ENCODE measurements at regions not wholly inside any gene's neighbourhood (a gene's known extent, or its start where the extent isn't known, plus 50 kb on each side); places are given as distances from the start of the nearest gene placed in this dataset.

- Histone ChIP-seq H3K4me3 (no peak overlapping the region), H3K79me2 (ENCODE audit: control insufficient read depth, insufficient read depth, low read length) (no peaks in the 10 kb centered on the region), H3K9ac (ENCODE audit: control insufficient read depth, insufficient read depth, low read length) (no peak overlapping the region), H3K27ac (ENCODE audit: control insufficient read depth, insufficient read depth) (no peak overlapping the region), H3K27me3 (replicated peaks in 1 of 2; ENCODE audit: control insufficient read depth in 2 of 2, insufficient read depth in 2 of 2, low read length in 1 of 2) (no peaks in the 10 kb centered on the region), H3K4me2 (ENCODE audit: control insufficient read depth, insufficient read depth) (no peak overlapping the region), H3K36me3 (ENCODE audit: control insufficient read depth in 2 of 2, insufficient read depth in 2 of 2, low read length in 1 of 2) (no peaks in the 10 kb centered on the region), H2AFZ (ENCODE audit: control insufficient read depth, low read depth, low read length) (no peak overlapping the region), H3K9me3 (replicated peaks; ENCODE audit: control insufficient read depth, insufficient read depth, low read length) (no peaks in the 10 kb centered on the region; the same call in 2 of the 3 replicates), H4K20me1 (ENCODE audit: control insufficient read depth, insufficient read depth) (no peaks in the 10 kb centered on the region), H3K4me1 (ENCODE audit: control insufficient read depth, insufficient read depth, low read length) (no peaks in the 10 kb centered on the region)
- POLR2A ChIA-PET, result no interaction called here
- DNase-seq (ENCODE audit: low read depth, low spot score) (no peak), FAIRE-seq (no peak), ATAC-seq (no peak)
- 77% methylated on average over 10 of the region's 10 CpGs for WGBS (ENCODE audit: insufficient coverage, insufficient replicate concordance, low lambda C conversion rate, missing lambda C conversion rate)
- in situ Hi-C loops (cut with MboI) (no loop called here), intact Hi-C loops (cut with micrococcal nuclease; ENCODE audit: unreplicated experiment) (no loop called here)
- no peak for TF ChIP-seq MLLT1 (IDR thresholded peaks at IDR 0.05)
- no peak for TF ChIP-seq HDAC6 (IDR thresholded peaks at IDR 0.05; ENCODE audit: unreplicated experiment)
- TF ChIP-seq SMC3 (IDR thresholded peaks at IDR 0.05; ENCODE audit: borderline replicate concordance, low read length), result no peak
- CTCF ChIA-PET, result no interaction called here
- no TSS peak for BruUV-seq (replicated peaks)
- RAD21 ChIA-PET (ENCODE audit: unreplicated experiment), result no interaction called here
- SMC1A ChIA-PET (ENCODE audit: uncharacterized antibody, unreplicated experiment), result no interaction called here
These were observed 202.6 kb upstream of the PPP2R2D start for GRCh38 chr10:131698232-131698631.

- H3K79me2 ChIP-seq (ENCODE audit: control insufficient read depth, insufficient read depth, low read length), result no peaks in the 10 kb centered on the region
- intact Hi-C loops (cut with micrococcal nuclease; ENCODE audit: unreplicated experiment), result no loop called here
- H2AFZ ChIP-seq (ENCODE audit: control insufficient read depth, low read depth, low read length), result no peak overlapping the region
- no peak for DNase-seq (ENCODE audit: low read depth, low spot score)
- H3K4me2 ChIP-seq (ENCODE audit: control insufficient read depth, insufficient read depth), result no peak overlapping the region
- 28% methylated on average over 12 of the region's 12 CpGs for WGBS (ENCODE audit: insufficient coverage, insufficient replicate concordance, low lambda C conversion rate, missing lambda C conversion rate)
- ChIA-PET CTCF (no interaction called here), POLR2A (no interaction called here), RAD21 (ENCODE audit: unreplicated experiment) (no interaction called here), SMC1A (ENCODE audit: uncharacterized antibody, unreplicated experiment) (no interaction called here)
- no peaks in the 10 kb centered on the region for H3K4me1 ChIP-seq (ENCODE audit: control insufficient read depth, insufficient read depth, low read length)
- H3K4me3 ChIP-seq, result no peak overlapping the region
- FAIRE-seq, result no peak
- ATAC-seq, result no peak
- no peak overlapping the region for H3K9ac ChIP-seq (ENCODE audit: control insufficient read depth, insufficient read depth, low read length)
- H3K36me3 ChIP-seq (ENCODE audit: control insufficient read depth in 2 of 2, insufficient read depth in 2 of 2, low read length in 1 of 2), result no peaks in the 10 kb centered on the region
- H3K27me3 ChIP-seq (replicated peaks in 1 of 2; ENCODE audit: control insufficient read depth in 2 of 2, insufficient read depth in 2 of 2, low read length in 1 of 2), result no peaks in the 10 kb centered on the region
- no peaks in the 10 kb centered on the region for H4K20me1 ChIP-seq (ENCODE audit: control insufficient read depth, insufficient read depth)
- no TSS peak for BruUV-seq (replicated peaks)
- no peak overlapping the region for H3K27ac ChIP-seq (ENCODE audit: control insufficient read depth, insufficient read depth)
- in situ Hi-C loops (cut with MboI), result no loop called here
- no peaks in the 10 kb centered on the region; the same call in 2 of the 3 replicates for H3K9me3 ChIP-seq (replicated peaks; ENCODE audit: control insufficient read depth, insufficient read depth, low read length)
- no peak for TF ChIP-seq ATF7 (IDR thresholded peaks at IDR 0.05; ENCODE audit: low read depth)
- TF ChIP-seq NBN (IDR thresholded peaks at IDR 0.05), result no peak
- no peak for TF ChIP-seq ZNF622 (IDR thresholded peaks at IDR 0.05)
- no peak for TF ChIP-seq ETV6 (conservative IDR thresholded peaks at IDR 0.05 in 1 of 2, IDR thresholded peaks at IDR 0.05 in 1 of 2; ENCODE audit: borderline replicate concordance in 1 of 2, low read depth in 1 of 2)
- no peak for TF ChIP-seq CUX1 (IDR thresholded peaks at IDR 0.05; ENCODE audit: insufficient replicate concordance, low read depth, low read length)
- no peak for TF ChIP-seq BACH1 (IDR thresholded peaks at IDR 0.05; ENCODE audit: borderline replicate concordance)
- no peak for TF ChIP-seq PML (IDR thresholded peaks at IDR 0.05; ENCODE audit: low read length)
- TF ChIP-seq NR2C1 (IDR thresholded peaks at IDR 0.05), result no peak
- no peak for TF ChIP-seq USF1 (IDR thresholded peaks at IDR 0.05; ENCODE audit: borderline replicate concordance, extremely low read length, insufficient read depth, low read depth, low read length)
These were observed 201.8 kb upstream of the PPP2R2D start for GRCh38 chr10:131698986-131699385.
